Cardiac fibroblast (primary cell): ENCODE measurements at regions not wholly inside any gene's neighbourhood (a gene's known extent, or its start where the extent isn't known, plus 50 kb on each side); places are given as distances from the start of the nearest gene placed in this dataset.
A peak's percentile ranks its signal among the peaks of the same experiment; 100 is the strongest.

ENCODE experiments used
- DNase-seq, 2 donors: peaks; one replicate each; pipeline versions ENCODE4 v3.0.0 to v3.0.0-alpha.2; 2010; ENCODE audit warnings: low read depth in 2 of 2
- H3K4me3 ChIP-seq, 2 donors: replicated peaks in 1 of 2; 1 replicate in 1 of 2; 2 replicates in 1 of 2; pipeline ENCODE4 v1.5.1; 2011; ENCODE audit warnings: low read depth in 2 of 2, low read length in 2 of 2, mild to moderate bottlenecking in 2 of 2, moderate library complexity in 1 of 2
- TF ChIP-seq, protein P1 (sequence below): IDR thresholded peaks from one replicate; pipeline ENCODE4 v1.5.1; 2011; ENCODE audit warnings: low read depth, mild to moderate bottlenecking, low read length, inconsistent platforms

DNA sequence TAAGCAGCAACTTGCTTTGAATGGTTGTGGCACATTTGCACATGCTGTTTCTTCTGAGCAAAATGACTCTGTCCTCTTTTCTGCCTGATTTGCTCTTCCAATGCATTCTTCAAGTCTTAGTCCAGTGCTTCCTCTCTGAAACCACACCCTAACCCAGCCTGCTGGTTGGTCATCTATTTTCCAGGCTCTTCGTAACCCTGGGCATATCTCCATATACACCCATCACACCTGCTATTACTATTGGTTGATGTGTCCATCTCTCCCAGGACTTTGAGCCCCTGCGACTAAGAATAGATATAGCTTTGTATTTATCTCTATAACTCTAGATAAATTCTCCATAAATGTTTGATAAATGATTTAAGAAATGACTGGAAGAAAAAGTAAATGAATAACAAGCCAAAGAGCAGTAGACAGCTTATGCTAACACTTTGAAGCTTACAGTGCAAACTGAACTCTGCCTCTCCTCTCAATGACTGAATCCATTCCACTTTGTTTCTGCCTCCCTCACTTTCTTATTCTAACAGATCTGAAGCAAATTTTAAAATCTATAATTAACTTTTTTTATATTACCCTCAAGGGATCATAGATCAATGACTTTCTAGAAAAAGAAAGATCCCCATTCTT, 59.7 kb upstream of the NT5E start:
- no peak overlapping the region for H3K4me3 ChIP-seq
- DNase-seq, result peak in 1 of 2 donors; percentile 55
- TF ChIP-seq, protein P1, sequence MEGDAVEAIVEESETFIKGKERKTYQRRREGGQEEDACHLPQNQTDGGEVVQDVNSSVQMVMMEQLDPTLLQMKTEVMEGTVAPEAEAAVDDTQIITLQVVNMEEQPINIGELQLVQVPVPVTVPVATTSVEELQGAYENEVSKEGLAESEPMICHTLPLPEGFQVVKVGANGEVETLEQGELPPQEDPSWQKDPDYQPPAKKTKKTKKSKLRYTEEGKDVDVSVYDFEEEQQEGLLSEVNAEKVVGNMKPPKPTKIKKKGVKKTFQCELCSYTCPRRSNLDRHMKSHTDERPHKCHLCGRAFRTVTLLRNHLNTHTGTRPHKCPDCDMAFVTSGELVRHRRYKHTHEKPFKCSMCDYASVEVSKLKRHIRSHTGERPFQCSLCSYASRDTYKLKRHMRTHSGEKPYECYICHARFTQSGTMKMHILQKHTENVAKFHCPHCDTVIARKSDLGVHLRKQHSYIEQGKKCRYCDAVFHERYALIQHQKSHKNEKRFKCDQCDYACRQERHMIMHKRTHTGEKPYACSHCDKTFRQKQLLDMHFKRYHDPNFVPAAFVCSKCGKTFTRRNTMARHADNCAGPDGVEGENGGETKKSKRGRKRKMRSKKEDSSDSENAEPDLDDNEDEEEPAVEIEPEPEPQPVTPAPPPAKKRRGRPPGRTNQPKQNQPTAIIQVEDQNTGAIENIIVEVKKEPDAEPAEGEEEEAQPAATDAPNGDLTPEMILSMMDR, result no peak

DNA sequence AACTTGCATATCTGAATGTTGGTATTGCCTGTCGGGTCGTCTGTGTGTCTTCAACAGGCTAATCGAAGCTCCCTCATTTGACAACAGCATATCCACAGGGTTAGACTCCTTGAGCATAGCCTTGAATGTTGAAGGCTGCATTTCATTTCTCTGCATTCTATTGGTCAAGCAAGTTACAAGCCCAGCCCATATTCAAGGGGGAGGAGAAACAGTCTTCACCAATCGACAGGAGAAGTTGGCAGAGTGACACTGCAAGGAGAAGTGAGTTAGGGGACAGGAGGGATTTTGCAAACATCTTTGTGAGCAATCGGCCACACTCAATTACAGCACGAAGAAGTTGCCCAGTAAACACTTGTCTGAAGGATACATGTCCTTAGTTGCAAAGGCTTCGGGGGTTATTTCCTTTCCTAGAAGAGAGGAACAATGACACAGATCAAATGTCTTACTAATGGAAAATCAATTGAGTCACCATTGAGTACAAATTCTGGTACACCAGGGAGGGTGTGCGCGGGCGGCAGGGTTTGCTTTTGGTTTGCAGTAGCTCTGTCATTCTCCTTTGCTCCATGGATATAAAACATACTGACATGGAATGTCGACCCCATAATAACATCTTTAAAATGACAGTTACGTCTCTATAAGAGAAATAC, 60.6 kb upstream of the NT5E start:
- H3K4me3 ChIP-seq, result no peak overlapping the region
- no peak for DNase-seq
- TF ChIP-seq, protein P1, result no peak

DNA sequence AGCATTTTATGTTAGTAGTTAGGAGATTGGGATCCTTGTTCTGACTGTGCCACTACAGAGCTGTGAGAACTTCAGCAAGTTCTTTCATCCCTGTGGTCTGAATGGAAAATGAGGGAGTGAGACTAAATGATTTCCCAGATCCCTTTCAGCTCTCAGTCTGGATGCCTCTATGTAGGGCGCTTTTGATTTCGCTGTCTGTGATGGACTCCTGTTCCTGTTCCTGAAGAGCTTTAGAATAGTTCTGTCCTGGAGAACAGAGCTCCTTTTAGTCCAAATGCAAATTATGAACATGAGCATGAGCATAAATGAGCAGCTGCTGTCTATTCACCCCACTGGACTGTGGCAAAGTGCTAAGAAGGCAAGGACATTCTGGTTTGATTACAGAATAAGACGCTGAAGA, 61.4 kb upstream of the NT5E start:
- H3K4me3 ChIP-seq, result no peak overlapping the region
- DNase-seq, result no peak
- TF ChIP-seq, protein P1, result no peak

DNA sequence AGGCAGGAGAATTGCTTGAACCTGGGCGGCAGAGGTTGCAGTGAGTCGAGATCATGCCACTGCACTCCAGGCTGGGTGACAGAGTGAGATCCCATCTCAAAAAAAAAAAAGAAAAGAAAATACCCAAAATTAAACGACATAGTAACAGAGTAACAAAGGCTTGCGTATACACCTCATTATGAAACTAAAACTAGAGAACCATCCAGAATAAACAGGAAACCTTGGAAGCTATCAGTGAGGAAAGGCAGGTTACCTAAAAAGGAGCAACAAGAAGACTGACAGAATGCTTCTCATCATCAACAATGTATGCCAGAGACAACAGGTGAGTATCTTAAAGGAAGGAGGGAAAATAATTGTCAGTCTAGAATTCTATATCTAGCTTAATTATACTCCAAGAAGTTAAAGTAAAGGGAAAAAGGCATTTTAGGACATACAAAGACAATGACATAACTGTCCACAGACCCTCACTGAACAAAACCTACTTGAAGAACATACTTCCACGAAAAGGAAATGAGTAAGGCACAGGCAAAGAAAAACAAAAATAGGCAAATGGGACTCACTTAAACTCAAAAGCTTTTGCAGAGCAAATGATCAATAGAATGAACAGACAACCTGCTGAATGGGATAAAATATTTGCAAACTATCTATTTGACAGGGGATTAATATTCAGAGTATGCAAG, 64.1 kb upstream of the NT5E start:
- H3K4me3 ChIP-seq, result no peak overlapping the region

DNA sequence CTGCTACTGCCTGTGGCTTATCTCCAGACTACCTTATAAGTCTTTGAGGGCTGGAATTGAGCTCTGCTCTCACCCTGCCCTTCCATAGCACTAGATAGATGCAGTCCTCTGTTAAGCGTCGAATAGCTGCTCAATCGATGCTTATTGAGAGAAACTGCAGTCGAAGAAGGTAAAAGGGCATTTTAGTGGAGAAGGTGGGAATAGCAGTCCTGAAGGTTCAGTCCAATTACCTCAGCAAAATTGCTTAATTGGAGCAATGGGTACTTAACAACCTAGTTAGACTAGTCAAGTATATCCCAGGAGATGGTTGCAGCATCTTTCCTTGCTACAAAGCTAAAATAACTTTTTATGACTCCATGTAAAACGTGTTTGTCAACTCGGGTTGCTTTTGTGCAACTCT, 66.8 kb upstream of the NT5E start:
- TF ChIP-seq, protein P1, result no peak
- no peak for DNase-seq
- H3K4me3 ChIP-seq, result no peak overlapping the region

More for the DNA sequence above, 64.1 kb upstream of the NT5E start:
- no peak for DNase-seq
- TF ChIP-seq, protein P1, result no peak

DNA sequence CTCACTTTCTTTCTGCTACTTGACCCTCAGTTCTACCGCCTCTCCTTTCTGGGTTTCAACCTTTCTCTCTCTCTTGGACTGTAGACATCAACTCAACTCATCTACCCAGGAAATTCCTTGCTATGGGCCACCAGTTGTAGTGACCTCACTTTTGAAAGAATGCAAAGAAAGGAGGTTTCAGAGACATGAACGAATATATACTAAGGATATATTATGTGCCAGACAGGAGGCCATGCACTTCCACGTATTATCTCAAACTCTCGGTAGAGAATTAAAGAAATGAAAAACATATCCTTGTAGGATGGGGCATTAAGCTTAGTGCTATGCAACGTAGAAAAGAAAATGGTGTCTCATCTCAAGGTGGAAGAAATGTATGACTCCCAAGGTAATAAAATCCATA, 67.3 kb upstream of the NT5E start:
- TF ChIP-seq, protein P1, result no peak
- peak in 1 of 2 donors; percentile 17 for DNase-seq
- no peak overlapping the region for H3K4me3 ChIP-seq
